ENCODE measurements at regions not wholly inside any gene's neighbourhood (a gene's known extent, or its start where the extent isn't known, plus 50 kb on each side); places are given as distances from the start of the nearest gene placed in this dataset.

GRCh38 chr19:30662211-30662861 lies 290.2 kb downstream of the ZNF536 start:
- TF ChIP-seq REST (IDR thresholded peaks at IDR 0.05; ENCODE audit: insufficient replicate concordance, low read depth) (no peak), SPI1 (IDR thresholded peaks at IDR 0.05; ENCODE audit: borderline replicate concordance, low read depth) (no peak), POLR2AphosphoS5 (IDR thresholded peaks at IDR 0.05; ENCODE audit: low read depth) (no peak), CTCF (IDR thresholded peaks at IDR 0.05; ENCODE audit: insufficient read depth, low read length) (no peak), GABPA (IDR thresholded peaks at IDR 0.05; ENCODE audit: low read depth) (no peak)
- Histone ChIP-seq H3K4me3 (replicated peaks; ENCODE audit: insufficient read depth, low read length) (no peak overlapping the region), H3K27ac (replicated peaks) (no peak overlapping the region), H3K27me3 (ENCODE audit: insufficient read depth, poor library complexity, severe bottlenecking) (no peaks in the 10 kb centered on the region)
- no peak for DNase-seq (ENCODE audit: low read depth in 1 of 2, low spot score in 1 of 2)

GRCh38 chr19:30659638-30660037 lies 287.5 kb downstream of the ZNF536 start:
- no peak for DNase-seq (ENCODE audit: low read depth in 1 of 2, low spot score in 1 of 2)
- H3K27ac ChIP-seq (replicated peaks), result no peak overlapping the region
- H3K27me3 ChIP-seq (ENCODE audit: insufficient read depth, poor library complexity, severe bottlenecking), result no peaks in the 10 kb centered on the region
- no peak overlapping the region for H3K4me3 ChIP-seq (replicated peaks; ENCODE audit: insufficient read depth, low read length)
- TF ChIP-seq POLR2AphosphoS5 (IDR thresholded peaks at IDR 0.05; ENCODE audit: low read depth), result no peak
- no peak for TF ChIP-seq SPI1 (IDR thresholded peaks at IDR 0.05; ENCODE audit: borderline replicate concordance, low read depth)
- no peak for TF ChIP-seq CTCF (IDR thresholded peaks at IDR 0.05; ENCODE audit: insufficient read depth, low read length)

GRCh38 chr19:30656520-30657100 lies 284.4 kb downstream of the ZNF536 start:
- DNase-seq (ENCODE audit: low read depth in 1 of 2, low spot score in 1 of 2), result no peak
- no peak overlapping the region for H3K27ac ChIP-seq (replicated peaks)
- TF ChIP-seq GABPA (IDR thresholded peaks at IDR 0.05; ENCODE audit: low read depth) (no peak), REST (IDR thresholded peaks at IDR 0.05; ENCODE audit: insufficient replicate concordance, low read depth) (no peak), SPI1 (IDR thresholded peaks at IDR 0.05; ENCODE audit: borderline replicate concordance, low read depth) (no peak), CTCF (IDR thresholded peaks at IDR 0.05; ENCODE audit: insufficient read depth, low read length) (no peak), POLR2AphosphoS5 (IDR thresholded peaks at IDR 0.05; ENCODE audit: low read depth) (no peak)
- no peak overlapping the region for H3K4me3 ChIP-seq (replicated peaks; ENCODE audit: insufficient read depth, low read length)
- H3K27me3 ChIP-seq (ENCODE audit: insufficient read depth, poor library complexity, severe bottlenecking), result no peaks in the 10 kb centered on the region
